Sigmoid colon (tissue), 4 donors: ENCODE measurements at regions not wholly inside any gene's neighbourhood (a gene's known extent, or its start where the extent isn't known, plus 50 kb on each side); places are given as distances from the start of the nearest gene placed in this dataset.
"Not testable (repeated sequence)": the region's sequence is repeated elsewhere in the genome, so short reads cannot be mapped to it uniquely, and the experiment has no call there.

ENCODE experiments used
- EP300 ChIP-seq, 4 donors: sonication (generic); formaldehyde crosslinking; IDR thresholded peaks; one replicate each; pipeline ENCODE4 v1.6.1; 2017; ENCODE audit warnings: antibody characterized with exemption in 4 of 4
- POLR2A ChIP-seq, 2 donors: fragments of 450-650 bp; IDR thresholded peaks; one replicate each; pipeline ENCODE4 v1.6.1; 2016; ENCODE audit warnings: antibody characterized with exemption in 2 of 2, mild to moderate bottlenecking in 2 of 2, moderate library complexity in 2 of 2
- TF ChIP-seq, protein P1 (sequence below), 4 experiments: fragments of 450-650 bp in 3 of 4; fragments of 200-600 bp in 1 of 4; IDR thresholded peaks; one replicate each; pipeline ENCODE4 v1.5.1; 2016 to 2019; ENCODE audit warnings: antibody characterized with exemption in 4 of 4, mild to moderate bottlenecking in 3 of 4, moderate library complexity in 2 of 4

DNA sequence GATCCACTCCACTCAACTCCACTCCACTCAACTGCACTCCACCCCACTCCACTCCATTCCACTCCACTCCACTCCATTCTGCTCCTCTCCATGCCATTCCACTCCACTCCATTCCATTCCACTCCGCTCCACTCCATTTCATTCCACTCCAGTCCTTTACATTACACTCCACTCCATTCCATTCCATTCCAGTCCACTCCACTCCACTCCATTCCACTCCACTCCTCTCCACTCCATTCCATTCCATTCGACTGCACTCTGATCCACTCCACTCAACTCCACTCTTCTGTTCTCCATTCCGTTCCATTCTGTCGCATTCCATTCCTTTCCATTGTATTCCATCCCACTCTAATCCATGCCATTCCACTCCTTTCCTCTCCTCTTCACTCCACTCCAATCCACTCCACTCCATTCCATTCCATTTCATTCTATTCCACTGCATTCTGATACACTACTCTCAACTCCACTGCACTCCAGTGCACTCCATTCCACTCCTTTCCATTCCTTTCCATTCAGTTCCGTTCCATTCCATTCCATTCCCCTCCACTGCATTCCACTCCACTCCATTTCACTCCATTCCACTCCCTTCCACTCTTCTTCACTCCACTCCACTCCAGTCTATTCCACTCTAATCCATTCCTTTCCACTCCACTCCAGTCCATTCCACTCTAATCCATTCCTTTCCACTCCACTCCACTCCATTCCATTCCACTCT, 2564.2 kb upstream of the TPTE start:
- TF ChIP-seq, protein P1, sequence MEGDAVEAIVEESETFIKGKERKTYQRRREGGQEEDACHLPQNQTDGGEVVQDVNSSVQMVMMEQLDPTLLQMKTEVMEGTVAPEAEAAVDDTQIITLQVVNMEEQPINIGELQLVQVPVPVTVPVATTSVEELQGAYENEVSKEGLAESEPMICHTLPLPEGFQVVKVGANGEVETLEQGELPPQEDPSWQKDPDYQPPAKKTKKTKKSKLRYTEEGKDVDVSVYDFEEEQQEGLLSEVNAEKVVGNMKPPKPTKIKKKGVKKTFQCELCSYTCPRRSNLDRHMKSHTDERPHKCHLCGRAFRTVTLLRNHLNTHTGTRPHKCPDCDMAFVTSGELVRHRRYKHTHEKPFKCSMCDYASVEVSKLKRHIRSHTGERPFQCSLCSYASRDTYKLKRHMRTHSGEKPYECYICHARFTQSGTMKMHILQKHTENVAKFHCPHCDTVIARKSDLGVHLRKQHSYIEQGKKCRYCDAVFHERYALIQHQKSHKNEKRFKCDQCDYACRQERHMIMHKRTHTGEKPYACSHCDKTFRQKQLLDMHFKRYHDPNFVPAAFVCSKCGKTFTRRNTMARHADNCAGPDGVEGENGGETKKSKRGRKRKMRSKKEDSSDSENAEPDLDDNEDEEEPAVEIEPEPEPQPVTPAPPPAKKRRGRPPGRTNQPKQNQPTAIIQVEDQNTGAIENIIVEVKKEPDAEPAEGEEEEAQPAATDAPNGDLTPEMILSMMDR (IDR thresholded peaks at IDR 0.05), result not testable (repeated sequence)
- not testable (repeated sequence) for TF ChIP-seq EP300, POLR2A (IDR thresholded peaks at IDR 0.05)
